ENCODE measurements at regions not wholly inside any gene's neighbourhood (a gene's known extent, or its start where the extent isn't known, plus 50 kb on each side); places are given as distances from the start of the nearest gene placed in this dataset.

- peak; percentile 72 for TF ChIP-seq CTCF (IDR thresholded peaks at IDR 0.05; ENCODE audit: extremely low read depth, missing control alignments)
- DNase-seq (ENCODE audit: low spot score): peak; percentile 68
Measured at GRCh38 chr18:21997207-21998143, 171.9 kb upstream of the GATA6 start.

- no peak for TF ChIP-seq CTCF (IDR thresholded peaks at IDR 0.05; ENCODE audit: extremely low read depth, missing control alignments)
Measured at GRCh38 chr18:21998486-21998885, 170.9 kb upstream of the GATA6 start.

GRCh38 chr18:22001912-22002487 lies 167.4 kb upstream of the GATA6 start:
- TF ChIP-seq CTCF (IDR thresholded peaks at IDR 0.05; ENCODE audit: extremely low read depth, missing control alignments): no peak
- DNase-seq (ENCODE audit: low spot score): no peak

More at GRCh38 chr18:21998486-21998885, 170.9 kb upstream of the GATA6 start:
- DNase-seq (ENCODE audit: low spot score): no peak

GRCh38 chr18:22005191-22005841 lies 164.1 kb upstream of the GATA6 start:
- no peak for TF ChIP-seq CTCF (IDR thresholded peaks at IDR 0.05; ENCODE audit: extremely low read depth, missing control alignments)
- no peak for DNase-seq (ENCODE audit: low spot score)

- TF ChIP-seq CTCF (IDR thresholded peaks at IDR 0.05; ENCODE audit: extremely low read depth, missing control alignments): no peak
- DNase-seq (ENCODE audit: low spot score): no peak
Measured at GRCh38 chr18:22006458-22006857, 162.9 kb upstream of the GATA6 start.

GRCh38 chr18:22009242-22009641 lies 160.1 kb upstream of the GATA6 start:
- TF ChIP-seq CTCF (IDR thresholded peaks at IDR 0.05; ENCODE audit: extremely low read depth, missing control alignments): no peak
- no peak for DNase-seq (ENCODE audit: low spot score)

- no peak for TF ChIP-seq CTCF (IDR thresholded peaks at IDR 0.05; ENCODE audit: extremely low read depth, missing control alignments)
- DNase-seq (ENCODE audit: low spot score): no peak
Measured at GRCh38 chr18:22013993-22014392, 155.4 kb upstream of the GATA6 start.

Data from GM20000 (cell line).